ENCODE measurements at regions not wholly inside any gene's neighbourhood (a gene's known extent, or its start where the extent isn't known, plus 50 kb on each side); places are given as distances from the start of the nearest gene placed in this dataset.

DNA sequence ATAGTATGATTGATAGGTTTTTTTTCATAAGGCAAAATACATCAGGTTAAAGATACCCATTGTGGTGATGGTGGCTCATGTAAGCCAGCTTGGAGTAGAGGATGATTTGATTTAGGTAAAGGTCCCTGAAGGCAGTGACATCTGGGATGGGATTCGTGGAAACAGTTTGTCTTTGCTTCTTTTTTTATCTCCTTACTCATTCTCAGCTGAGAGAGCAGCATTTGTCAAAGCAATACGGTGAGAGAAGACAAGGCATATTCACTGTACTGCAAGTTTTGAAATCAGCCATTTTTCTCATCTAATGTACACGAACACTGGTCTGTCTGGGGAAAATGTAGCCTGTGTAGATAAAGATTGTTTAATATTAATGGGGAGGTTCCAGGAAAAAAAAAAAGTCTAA, 749.1 kb downstream of the SQOR start:
- no peak for TF ChIP-seq POLR2A (IDR thresholded peaks at IDR 0.05)
- TF ChIP-seq, protein P1, sequence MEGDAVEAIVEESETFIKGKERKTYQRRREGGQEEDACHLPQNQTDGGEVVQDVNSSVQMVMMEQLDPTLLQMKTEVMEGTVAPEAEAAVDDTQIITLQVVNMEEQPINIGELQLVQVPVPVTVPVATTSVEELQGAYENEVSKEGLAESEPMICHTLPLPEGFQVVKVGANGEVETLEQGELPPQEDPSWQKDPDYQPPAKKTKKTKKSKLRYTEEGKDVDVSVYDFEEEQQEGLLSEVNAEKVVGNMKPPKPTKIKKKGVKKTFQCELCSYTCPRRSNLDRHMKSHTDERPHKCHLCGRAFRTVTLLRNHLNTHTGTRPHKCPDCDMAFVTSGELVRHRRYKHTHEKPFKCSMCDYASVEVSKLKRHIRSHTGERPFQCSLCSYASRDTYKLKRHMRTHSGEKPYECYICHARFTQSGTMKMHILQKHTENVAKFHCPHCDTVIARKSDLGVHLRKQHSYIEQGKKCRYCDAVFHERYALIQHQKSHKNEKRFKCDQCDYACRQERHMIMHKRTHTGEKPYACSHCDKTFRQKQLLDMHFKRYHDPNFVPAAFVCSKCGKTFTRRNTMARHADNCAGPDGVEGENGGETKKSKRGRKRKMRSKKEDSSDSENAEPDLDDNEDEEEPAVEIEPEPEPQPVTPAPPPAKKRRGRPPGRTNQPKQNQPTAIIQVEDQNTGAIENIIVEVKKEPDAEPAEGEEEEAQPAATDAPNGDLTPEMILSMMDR (IDR thresholded peaks at IDR 0.05): no peak

Data from uterus (tissue), 2 donors.